ENCODE measurements at regions not wholly inside any gene's neighbourhood (a gene's known extent, or its start where the extent isn't known, plus 50 kb on each side); places are given as distances from the start of the nearest gene placed in this dataset.
"Not testable (repeated sequence)": the region's sequence is repeated elsewhere in the genome, so short reads cannot be mapped to it uniquely, and the experiment has no call there.

DNA sequence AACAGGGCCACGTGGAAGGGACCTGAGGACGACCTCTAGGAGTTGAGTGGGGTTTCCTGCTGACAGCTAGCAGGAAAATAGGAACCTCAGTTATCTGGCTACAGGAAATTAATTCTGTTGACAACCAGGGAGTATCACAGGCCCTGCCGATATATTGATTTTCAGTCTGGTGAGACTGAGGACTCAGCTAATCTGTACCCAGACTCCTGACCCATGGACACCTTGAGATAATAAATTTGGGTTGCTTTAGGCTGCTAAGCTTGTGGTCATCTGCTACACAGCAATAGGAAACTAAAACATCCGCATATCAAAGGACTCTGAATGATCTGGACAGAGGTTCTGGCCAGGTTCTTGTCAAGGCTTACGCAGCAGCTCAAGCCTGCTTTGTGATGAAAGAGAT is 80.8 kb upstream of the CNEP1R1 start:
- no peak for DNase-seq

DNA sequence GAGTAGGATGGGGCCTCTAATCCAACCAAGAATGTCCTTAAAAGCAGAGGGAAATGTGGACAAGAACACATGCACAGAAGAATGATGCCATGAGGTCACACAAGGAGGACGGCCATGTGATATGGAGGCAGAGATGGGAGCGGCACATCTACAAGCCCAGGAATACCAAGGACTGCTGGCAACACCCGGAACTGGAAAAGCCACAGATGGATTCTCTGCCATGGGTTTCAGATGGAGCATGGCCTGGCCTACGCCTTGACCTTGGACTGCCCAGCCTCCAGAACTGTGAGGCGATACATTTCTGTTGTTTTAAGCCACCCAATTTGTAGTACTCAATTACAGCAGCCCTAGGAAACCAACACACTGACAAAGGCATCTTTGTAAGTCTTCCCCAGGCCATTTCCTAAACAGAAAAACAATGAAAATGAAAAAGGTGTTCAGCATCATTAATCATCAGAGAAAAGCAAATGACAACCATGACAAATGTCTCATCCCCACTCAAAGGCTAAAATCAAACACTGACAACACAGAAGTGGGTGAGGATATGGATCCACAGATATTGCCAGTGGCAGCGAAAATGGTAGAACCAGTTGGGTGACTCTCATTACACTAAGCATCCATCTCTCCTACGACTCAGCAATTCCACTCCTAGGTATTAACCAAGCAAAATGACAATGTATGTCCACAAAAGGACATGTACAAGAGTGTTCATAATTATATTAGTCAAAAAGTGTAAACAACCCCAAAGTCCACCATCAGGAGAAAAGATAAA is 76.9 kb upstream of the CNEP1R1 start:
- no peak for DNase-seq

DNA sequence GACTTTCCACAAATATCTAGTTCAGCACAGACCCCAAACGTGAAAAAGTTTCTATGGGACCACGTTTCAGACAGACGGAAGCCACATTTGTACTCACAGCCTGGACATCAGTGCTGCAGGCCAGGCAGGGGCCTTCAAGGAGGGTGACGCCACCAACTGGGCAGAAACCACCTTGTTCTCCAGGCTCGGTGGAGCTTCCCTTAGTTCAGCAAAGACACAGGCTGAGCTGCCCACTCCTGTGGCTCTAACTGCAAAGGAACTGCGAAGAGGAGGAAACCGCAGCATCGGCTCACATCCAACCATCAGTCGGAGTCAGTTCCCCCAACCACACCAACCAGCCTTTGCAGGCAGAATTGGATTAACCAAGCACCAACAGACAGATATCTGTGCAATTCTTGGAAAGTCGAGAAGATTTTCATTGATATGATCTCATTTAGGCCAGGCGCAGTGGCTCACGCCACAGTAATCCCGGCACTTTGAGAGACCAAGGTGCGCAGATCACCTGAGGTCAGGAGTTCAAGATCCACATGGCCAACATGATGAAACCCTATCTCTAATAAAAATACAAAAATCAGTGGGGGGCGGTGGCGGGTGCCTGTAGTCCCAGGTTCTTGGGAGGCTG is 73.3 kb upstream of the CNEP1R1 start:
- no peak for DNase-seq

DNA sequence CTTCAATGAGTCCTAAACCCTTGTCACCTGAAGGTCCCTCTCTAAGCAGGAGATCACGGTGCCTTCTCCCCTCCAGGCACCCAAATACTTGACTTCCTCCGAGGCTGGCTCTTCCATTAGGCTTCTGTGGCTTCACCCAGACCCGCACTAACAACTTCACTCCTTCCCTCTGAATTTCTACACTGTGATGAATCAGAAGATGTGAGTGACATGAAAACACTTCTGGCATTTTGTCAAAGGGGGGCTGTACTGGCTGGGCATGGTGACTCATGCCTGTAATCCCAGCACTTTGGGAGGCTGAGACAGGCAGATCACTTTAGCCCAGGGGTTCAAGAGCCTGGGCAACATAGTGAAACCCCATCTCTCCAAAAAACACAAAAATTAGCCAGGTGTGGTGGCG is 72.6 kb upstream of the CNEP1R1 start:
- peak; percentile 24 for DNase-seq

DNA sequence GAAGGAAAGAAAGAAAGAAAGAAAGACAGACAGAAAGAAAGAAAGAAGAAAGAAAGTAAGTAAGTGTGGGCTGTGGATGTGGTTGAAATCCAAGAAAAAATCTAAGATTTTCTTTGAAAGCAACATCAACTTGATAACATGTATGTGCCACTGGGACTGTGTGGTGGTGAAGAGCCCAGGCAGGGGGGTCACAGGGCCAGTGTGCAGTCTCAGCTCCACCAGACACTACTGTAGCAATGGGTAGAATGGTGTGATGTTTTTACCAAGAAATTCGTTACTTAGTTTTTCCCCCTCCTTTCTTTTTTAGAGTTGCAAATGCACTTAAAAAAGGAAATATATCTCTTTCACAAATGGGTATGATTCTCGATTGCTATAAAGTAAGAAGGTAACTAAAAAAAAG is 71.9 kb upstream of the CNEP1R1 start:
- DNase-seq: no peak

DNA sequence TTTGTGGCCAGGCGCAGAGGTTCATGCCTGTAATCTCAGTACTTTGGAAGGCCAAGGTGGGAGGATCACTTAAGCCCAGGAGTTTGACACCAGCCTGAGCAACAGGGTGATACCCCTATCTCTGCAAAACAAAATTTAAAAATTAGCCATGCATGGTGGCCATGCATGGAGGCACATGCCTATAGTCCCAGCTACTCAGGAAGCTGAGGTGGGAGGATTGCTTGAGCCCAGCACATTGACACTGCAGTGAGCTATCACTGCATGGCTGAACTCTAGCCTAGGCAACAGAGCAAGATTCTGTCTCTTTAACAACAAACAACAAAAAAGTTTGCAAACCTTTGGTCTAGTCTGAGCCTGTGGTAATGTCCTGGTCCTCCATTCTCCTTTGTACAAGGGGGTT is 69.2 kb upstream of the CNEP1R1 start:
- DNase-seq: no peak

DNA sequence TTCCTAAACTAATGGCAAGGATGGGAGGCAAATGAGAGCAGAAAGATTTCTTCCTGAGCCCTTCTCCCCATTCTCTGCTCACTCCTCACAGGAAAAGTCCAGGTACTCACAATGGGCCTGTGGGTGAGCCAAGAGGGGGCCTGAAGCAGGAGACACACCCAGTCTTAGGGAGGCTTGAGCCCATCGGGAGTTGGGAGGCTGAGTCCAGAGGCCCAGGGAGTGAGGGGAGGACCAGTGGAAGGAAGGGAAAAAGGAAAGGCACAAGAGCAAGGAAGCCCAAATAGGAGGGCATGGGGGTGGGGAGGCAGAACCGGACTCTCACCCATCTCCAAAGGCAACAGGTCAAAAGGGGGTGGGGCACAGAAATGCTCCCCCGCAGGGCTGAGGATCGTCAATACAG is 68.1 kb upstream of the CNEP1R1 start:
- no peak for DNase-seq

DNA sequence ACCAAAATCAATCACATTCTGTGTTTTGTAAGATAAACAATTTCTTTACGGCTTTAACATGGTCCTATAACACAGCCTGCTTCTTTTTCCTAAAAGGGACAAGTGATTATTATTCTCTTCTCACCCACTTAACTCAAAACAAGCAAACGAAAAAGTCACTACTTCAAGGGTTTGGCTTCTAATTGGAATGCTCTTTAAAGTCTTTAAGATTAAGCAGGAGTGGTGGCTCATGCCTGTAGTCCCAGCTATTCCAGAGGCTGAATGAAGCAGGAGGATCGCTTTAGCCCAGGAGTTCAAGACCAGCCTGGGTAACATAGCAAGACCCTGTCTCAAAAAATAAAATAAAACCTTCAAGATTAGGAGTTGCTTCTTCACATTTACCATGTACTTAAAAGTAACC is 66.6 kb upstream of the CNEP1R1 start:
- no peak for DNase-seq

DNA sequence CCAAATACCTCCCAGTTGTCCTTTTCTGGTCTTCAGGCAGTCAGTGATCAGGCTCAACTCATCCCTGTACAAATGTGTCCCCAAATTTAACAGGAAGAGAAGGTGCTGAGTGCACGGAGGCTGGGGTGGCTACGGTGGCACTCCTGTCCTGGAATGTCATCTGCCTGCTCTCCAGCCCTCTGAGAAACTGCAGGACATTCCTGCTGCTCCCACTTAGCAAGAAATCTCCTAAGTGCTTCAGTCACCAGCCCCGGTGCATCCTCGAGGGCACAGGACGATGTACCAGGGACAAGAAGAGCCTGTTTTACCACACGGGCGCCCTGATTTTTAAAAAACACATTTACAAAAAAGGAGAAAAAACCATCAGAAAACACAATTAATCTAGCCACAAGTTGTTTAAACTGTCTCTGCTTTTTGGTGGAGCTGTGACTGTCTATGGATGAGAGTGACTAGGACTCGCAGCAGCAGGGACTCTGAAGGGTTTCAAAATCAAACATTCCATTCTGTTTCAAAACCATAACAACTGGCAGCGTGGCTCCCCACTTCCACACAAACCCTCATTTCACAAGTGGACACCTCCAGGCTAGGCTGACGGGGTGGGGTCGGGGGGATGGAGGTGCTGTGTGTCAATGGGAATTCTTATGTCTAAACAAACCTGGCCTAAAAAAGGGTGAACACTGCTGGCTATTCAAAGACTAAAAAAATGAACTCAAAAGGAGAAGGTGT is 65.3 kb upstream of the CNEP1R1 start:
- DNase-seq: no peak

DNA sequence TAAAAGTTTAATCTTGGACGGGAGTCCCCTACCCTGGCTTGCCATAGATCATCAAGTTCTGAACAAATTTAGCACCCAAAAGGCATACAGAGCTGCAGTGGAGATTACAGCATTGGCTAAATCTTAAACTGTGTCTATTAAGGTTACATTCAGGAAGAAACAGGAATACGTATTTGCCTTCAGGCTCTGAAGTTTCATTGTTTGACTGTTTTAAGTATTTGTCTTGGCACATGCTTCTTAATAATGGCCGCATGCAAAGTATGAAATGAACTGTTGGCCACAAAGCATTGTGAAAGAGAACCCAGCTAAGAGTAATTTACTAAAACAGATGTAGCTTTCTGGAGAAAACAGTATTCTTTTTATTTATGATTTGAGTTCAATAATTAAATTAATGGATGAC is 63.9 kb upstream of the CNEP1R1 start:
- peak; percentile 41 for DNase-seq

DNA sequence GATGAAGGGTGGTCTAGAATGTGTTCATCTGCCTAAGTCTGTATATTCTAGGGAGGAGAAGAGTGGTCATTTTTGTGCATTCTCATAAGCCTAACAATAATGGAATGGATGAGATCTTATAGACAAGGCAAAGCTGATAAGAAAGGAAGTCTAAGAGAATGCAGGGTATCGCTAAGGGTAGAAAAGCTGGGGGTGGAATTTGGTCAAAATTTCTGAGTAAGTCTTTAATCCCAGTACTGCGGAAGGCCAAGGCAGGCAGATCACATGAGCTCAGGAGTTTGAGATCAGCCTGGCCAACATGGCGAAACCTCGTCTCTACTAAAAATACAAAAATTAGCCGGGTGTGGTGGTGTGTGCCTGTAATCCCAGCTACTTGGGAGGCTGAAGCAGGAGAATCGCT is 62.5 kb upstream of the CNEP1R1 start:
- not testable (repeated sequence) for DNase-seq

DNA sequence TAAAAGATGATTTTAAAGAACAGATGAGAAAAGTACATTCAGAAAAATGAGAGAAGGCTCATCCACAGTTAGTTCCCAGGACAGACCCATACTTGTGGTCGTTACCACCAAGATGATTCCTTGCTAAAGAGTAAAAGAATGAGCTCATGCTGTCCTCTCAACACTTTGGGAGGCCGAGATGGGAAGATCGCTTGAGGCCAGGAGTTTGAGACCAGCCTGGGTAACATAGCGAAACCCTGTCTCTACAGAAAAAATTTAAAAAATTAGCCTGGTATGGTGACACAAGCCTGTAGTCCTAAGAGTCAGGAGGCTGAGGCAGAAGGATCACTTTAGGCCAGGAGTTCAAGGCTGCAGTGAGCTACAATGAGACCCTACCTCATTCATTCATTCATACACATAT is 60.7 kb upstream of the CNEP1R1 start:
- DNase-seq: no peak

DNA sequence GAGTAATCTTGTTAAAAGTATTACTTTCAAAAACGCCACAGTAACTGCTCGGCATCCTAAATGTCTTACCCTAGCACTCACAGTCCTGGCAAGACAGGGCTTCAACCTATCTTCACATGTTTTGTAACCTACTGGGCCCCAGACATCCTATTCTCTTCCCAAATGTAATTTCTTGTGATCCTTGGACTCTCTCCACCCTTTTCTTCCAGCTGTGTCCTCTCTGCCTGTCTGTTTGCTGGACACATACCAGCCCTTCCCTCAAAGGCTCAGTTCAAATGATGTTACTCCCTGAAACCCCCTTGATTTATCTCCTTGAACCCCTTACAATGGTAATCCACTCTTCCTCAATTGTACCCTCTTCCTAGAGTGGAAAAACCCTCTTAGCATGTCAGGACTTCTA is 60.1 kb upstream of the CNEP1R1 start:
- no peak for DNase-seq

DNA sequence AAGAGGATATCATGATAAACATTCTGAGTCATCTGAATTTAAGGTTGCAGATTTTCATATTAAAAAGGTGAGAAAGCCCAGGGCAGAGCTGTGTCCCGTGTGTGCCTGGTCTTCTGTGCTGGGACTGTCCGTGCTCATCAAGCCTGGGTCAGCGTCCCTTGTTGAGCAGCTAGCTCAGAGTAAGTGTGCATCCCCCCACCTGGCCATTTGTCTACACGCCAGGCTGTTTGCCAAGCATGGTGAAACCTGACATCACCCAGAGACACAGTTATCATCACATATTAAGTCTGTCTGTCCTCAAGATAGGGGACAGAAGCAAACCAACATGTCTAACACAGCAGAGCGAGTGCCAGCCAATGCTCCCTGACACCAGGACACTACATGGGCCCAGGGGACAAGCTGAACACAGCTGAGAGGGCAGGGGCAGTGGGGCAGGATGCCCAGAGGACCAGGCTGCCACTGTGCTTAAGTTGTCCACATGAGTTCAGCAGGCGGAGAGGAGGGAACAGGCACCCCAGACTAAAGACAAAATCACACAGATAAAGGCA is 57.9 kb upstream of the CNEP1R1 start:
- DNase-seq: no peak

DNA sequence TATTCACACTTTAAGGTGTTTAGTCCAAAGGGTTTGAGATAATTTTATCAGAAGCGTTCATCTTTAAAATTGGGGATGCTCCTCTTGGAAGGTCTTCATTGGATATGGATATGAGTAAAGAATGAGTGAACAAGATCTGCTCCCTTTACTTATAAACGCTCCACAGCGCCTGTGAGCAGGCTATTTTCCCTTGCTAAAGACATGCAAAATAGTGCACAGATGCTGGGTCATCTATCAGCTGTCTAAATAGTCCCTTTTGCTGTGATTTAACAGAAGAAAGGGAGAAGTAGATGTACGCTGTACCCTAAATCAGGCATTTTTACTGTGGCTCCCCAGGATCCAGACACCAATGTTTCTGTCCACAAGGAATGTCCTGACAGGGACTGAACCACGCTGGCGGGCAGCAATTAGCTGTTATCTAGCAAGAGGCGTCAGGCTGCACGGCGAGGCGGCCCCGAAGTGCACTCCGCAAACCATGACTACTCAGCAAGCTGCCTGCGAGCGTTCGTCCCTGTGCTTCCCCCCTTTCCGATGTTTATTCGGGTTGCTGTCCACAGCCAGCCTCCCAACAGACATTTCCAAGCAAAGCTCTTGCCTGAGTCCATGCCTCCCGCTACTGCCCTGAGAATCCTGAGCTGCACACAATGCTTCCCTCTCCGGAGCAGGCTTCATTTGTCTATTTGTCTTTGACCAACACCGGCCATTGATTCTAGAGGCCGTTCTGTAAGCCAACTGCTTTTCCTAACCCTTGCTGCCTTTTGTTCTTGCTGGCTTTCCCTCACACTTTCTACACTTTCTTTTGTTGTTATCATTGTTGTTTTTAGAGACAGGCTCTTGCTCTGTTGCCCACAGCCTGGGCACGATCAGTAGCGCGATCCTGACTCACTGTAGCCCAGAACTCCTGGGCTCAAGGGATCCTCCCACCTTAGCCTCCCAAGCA is 55.7 kb upstream of the CNEP1R1 start:
- no peak for DNase-seq

DNA sequence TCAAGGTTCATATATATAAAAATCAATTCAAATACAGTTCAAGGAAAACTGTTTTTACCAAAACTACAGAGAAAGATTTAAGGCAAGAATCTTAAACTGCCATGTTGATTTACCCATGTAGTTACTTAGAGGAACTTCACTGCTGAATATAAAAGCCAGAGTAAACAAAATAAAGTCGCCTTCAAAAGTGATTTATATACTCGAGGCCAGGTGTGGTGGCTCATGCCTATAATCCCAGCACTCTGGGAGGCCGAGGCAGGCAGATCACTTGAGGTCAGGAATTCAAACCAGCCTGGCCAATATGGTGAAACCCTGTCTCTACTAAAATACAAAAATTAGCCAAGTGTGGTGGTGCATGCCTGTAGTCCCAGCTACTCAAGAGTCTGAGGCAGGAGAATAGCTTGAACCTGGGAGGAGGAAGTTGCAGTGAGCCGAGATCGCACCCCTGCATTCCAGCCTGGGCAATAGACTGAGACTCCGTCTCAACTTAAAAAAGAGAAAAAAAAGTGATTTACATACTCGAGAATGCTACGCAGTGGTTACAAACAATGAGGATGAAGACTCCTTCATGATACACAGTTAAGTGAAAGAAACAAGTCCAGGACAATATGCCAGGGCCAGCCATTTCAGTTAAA is 54.1 kb upstream of the CNEP1R1 start:
- no peak for DNase-seq

DNA sequence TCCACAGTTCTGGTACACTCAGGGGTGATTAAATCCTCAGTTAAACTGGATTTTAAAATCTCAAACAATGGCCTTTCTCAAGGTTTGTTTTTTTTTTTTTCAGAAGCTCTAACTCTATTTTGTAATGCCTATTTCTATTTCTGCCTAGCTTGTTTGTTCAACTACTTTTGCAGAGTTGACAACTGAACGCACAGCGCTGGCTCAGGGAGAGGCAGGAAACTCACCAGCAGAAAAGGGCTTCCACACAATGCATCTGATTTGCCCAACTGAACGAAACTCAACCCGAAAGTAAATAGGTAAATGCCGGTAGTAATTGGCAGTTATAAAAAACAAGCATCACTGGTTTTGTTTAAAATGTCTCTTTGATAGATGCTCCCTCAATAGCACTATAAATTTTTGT is 52.7 kb upstream of the CNEP1R1 start:
- DNase-seq: no peak

DNA sequence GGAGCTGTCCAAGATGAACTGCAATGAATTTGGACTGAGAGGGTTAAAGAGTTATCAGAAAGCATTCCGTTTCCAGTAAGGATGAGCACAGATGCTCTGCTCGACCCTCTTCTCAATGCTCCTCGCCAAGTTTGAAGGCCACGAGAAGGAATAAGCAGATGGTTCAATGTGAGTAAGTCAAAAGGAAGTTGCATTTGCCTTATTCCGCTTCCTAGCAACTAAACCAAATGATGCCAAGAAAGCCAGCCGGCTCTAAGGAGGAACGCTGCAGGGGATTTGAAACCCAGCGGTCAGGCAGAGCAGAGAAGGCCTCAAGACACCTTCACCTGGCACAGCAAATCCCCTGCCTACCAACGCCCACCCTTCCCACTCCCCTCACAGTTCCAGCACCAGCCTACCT is 52.1 kb upstream of the CNEP1R1 start:
- DNase-seq: no peak

All from dermis blood vessel endothelial cell (primary cell).